GM12874 (cell line): ENCODE measurements at regions not wholly inside any gene's neighbourhood (a gene's known extent, or its start where the extent isn't known, plus 50 kb on each side); places are given as distances from the start of the nearest gene placed in this dataset.

Experiments
- CTCF ChIP-seq: IDR thresholded peaks from 2 replicates; pipeline ENCODE4 v1.5.1; 2011; ENCODE audit warnings: low read depth, mild to moderate bottlenecking, control low read depth, low read length, moderate library complexity; ENCODE audit not compliant: insufficient read depth

- no peak for TF ChIP-seq CTCF
These were observed 87.7 kb upstream of the TMEM168 start for GRCh38 chr7:112877691-112878460.

DNA sequence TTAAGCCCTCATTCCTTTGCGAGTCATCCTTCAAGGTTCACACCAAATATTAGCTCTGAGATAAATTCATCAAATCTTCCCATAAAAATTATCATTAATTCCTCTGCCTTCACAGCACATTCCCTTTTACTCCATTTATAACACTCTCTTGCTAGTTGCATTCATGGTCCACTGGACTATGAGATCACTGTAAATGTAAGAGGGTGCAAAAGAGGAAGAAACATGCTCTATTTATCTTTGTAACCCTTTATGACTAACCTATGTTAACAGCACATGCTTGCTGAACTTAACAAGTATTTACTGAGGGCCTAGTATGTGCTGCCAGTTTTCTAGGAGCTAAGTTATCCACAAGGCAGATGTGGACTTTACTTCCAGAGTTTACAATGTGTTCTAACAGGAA is 86.7 kb upstream of the TMEM168 start:
- TF ChIP-seq CTCF = no peak

DNA sequence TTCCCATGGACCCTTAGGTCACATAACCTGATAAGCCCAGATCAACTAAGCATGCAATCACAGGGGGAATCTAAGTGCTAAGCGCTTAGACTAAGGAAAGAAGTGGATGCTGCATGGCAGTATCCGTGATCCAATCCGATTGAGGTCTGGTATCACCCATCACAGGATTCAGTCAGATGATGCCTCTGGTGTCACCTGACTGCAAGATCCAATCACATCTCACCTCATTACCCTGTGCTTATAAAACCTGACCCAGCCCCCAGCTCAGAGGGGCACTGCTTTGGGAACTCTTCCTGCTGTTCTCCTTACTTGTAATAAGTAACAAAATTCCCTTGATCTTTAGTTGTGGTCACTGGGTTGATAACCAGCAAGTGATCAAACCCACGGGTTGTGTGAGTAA is 84.7 kb upstream of the TMEM168 start:
- no peak for TF ChIP-seq CTCF

GRCh38 chr7:112873831-112874553 is 83.8 kb upstream of the TMEM168 start:
- no peak for TF ChIP-seq CTCF

GRCh38 chr7:112869111-112869774 is 79.0 kb upstream of the TMEM168 start:
- peak; percentile 81 for TF ChIP-seq CTCF

- TF ChIP-seq CTCF = no peak
These were observed 78.4 kb upstream of the TMEM168 start for GRCh38 chr7:112868609-112869008.

DNA sequence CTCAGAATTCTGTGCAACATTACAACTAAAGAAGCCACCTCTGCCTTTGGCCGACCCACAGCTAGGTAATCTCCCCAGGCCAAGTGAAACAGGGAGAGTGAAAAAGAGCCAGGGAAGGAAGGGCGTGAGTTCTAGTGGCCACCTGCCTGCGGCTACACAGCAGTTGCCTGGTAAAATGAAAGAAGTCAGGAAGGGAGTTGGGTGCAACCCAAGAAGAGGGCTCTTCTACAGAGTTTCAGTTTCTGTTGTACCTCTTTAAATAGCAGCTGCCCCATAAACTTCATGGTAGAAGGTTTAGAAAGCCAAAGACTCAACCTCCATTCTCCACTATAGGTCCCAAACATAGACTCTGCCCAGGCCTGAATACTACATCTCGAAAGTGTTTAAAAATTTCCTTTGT is 76.2 kb upstream of the TMEM168 start:
- TF ChIP-seq CTCF = no peak
